HepG2 (cell line): ENCODE measurements at regions not wholly inside any gene's neighbourhood (a gene's known extent, or its start where the extent isn't known, plus 50 kb on each side); places are given as distances from the start of the nearest gene placed in this dataset.
A peak's percentile ranks its signal among the peaks of the same experiment; 100 is the strongest.

Experiments
- CSRNP1 ChIP-seq: sonication (generic); formaldehyde crosslinking; IDR thresholded peaks from 2 replicates; pipeline ENCODE4 v1.8.1; 2023; ENCODE audit warnings: mild to moderate bottlenecking, missing genetic modification reagents
- CTCF ChIP-seq: sonication (generic); formaldehyde crosslinking; IDR thresholded peaks from 2 replicates; pipeline ENCODE4 v1.5.0; 2020; ENCODE audit warnings: mild to moderate bottlenecking, missing genetic modification reagents, moderate library complexity
- EEA1 ChIP-seq: sonication (generic); formaldehyde crosslinking; IDR thresholded peaks from 2 replicates; pipeline ENCODE4 v1.5.1; 2020; ENCODE audit warnings: mild to moderate bottlenecking, missing genetic modification reagents, borderline replicate concordance
- ERF ChIP-seq: IDR thresholded peaks from 2 replicates; pipeline ENCODE4 v1.6.1; 2018; ENCODE audit warnings: missing biosample characterization, missing genetic modification reagents
- GATAD2A ChIP-seq: IDR thresholded peaks from 2 replicates; pipeline ENCODE4 v1.6.1; 2016
- KMT2B ChIP-seq: IDR thresholded peaks from 2 replicates; pipeline ENCODE4 v1.6.1; 2016; ENCODE audit warnings: missing genetic modification reagents, missing compliant biosample characterization
- MAFF ChIP-seq: IDR thresholded peaks from 2 replicates; pipeline ENCODE4 v1.6.1; 2011; ENCODE audit warnings: low read depth, low read length, improper control_type of control experiment
- ONECUT2 ChIP-seq: sonication (generic); formaldehyde crosslinking; IDR thresholded peaks from 2 replicates; pipeline ENCODE4 v1.4.0; 2020; ENCODE audit warnings: missing genetic modification reagents
- PLRG1 ChIP-seq: fragments of 450-650 bp; conservative IDR thresholded peaks from 2 replicates; pipeline ENCODE4 v1.6.1; 2016
- TRIM24 ChIP-seq: sonication (generic); formaldehyde crosslinking; IDR thresholded peaks from 2 replicates; pipeline ENCODE4 v1.8.0; 2022; ENCODE audit warnings: mild to moderate bottlenecking, missing genetic modification reagents
- ZFP82 ChIP-seq: sonication (generic); formaldehyde crosslinking; IDR thresholded peaks from 2 replicates; pipeline ENCODE4 v1.5.1; 2020; ENCODE audit warnings: mild to moderate bottlenecking, missing genetic modification reagents, borderline replicate concordance
- ZMYM3 ChIP-seq: sonication (generic); formaldehyde crosslinking; IDR thresholded peaks from 2 replicates; pipeline ENCODE4 v1.5.1; 2020; ENCODE audit warnings: mild to moderate bottlenecking, missing genetic modification reagents
- ZNF501 ChIP-seq: sonication (generic); formaldehyde crosslinking; IDR thresholded peaks from 2 replicates; pipeline ENCODE4 v1.5.1; 2020; ENCODE audit warnings: mild to moderate bottlenecking, moderate library complexity, missing genetic modification reagents
- ZNF609 ChIP-seq: sonication (generic); formaldehyde crosslinking; IDR thresholded peaks from 2 replicates; pipeline ENCODE4 v1.4.0; 2020; ENCODE audit warnings: mild to moderate bottlenecking, missing genetic modification reagents, borderline replicate concordance
- ZNF691 ChIP-seq: sonication (generic); formaldehyde crosslinking; IDR thresholded peaks from 2 replicates; pipeline ENCODE4 v1.4.0; 2020; ENCODE audit warnings: missing genetic modification reagents, low read depth, mild to moderate bottlenecking, borderline replicate concordance
- ZNF773 ChIP-seq: sonication (generic); formaldehyde crosslinking; IDR thresholded peaks from 2 replicates; pipeline ENCODE4 v1.4.0; 2020; ENCODE audit warnings: missing genetic modification reagents, borderline replicate concordance
- ZXDC ChIP-seq: sonication (generic); formaldehyde crosslinking; IDR thresholded peaks from 2 replicates; pipeline ENCODE4 v1.5.0; 2020; ENCODE audit warnings: mild to moderate bottlenecking, missing genetic modification reagents

GRCh38 chr13:50125554-50126262 is 110.5 kb downstream of the KCNRG start (continued):
- TF ChIP-seq ZNF609 (no peak; the same call in 1 of the 2 replicates), ZFP82 (no peak), ZXDC (CRISPR knock-in tag) (0 out of 2 replicates have a peak, but pooled peaks have one; percentile 33), ZNF691 (CRISPR knock-in tag) (0 out of 2 replicates have a peak, but pooled peaks have one; percentile 71), ZMYM3 (peak; percentile 22; the same call in 1 of the 2 replicates), GATAD2A (CRISPR knock-in tag) (no peak; the same call in 1 of the 2 replicates), MAFF (0 out of 2 replicates have a peak, but pooled peaks have one; percentile 55), ONECUT2 (CRISPR knock-in tag) (no peak), ZNF501 (CRISPR knock-in tag) (peak; percentile 70), KMT2B (CRISPR knock-in tag) (peak; percentile 70; the same call in 1 of the 2 replicates), ERF (CRISPR knock-in tag) (no peak; the same call in 1 of the 2 replicates), TRIM24 (CRISPR knock-in tag) (0 out of 2 replicates have a peak, but pooled peaks have one; percentile 11), PLRG1 (no peak), CTCF (0 out of 2 replicates have a peak, but pooled peaks have one; percentile 4), EEA1 (0 out of 2 replicates have a peak, but pooled peaks have one; percentile 39), ZNF773 (CRISPR knock-in tag) (0 out of 2 replicates have a peak, but pooled peaks have one; percentile 53), CSRNP1 (CRISPR knock-in tag) (0 out of 2 replicates have a peak, but pooled peaks have one; percentile 46)
